GM12874 (cell line): ENCODE measurements at regions not wholly inside any gene's neighbourhood (a gene's known extent, or its start where the extent isn't known, plus 50 kb on each side); places are given as distances from the start of the nearest gene placed in this dataset.

Source experiments
- CTCF ChIP-seq: IDR thresholded peaks from 2 replicates; pipeline ENCODE4 v1.5.1; 2011; ENCODE audit warnings: low read depth, mild to moderate bottlenecking, control low read depth, low read length, moderate library complexity; ENCODE audit not compliant: insufficient read depth

GRCh38 chr10:2223548-2224320 lies 486.4 kb upstream of the ADARB2 start:
- TF ChIP-seq CTCF: no peak

- TF ChIP-seq CTCF: no peak
Observed at GRCh38 chr10:2222631-2223030, 485.3 kb upstream of the ADARB2 start.

- no peak for TF ChIP-seq CTCF
Observed at GRCh38 chr10:2214805-2215204, 477.5 kb upstream of the ADARB2 start.

- TF ChIP-seq CTCF: no peak
Observed at GRCh38 chr10:2214092-2214491, 476.8 kb upstream of the ADARB2 start.

GRCh38 chr10:2212244-2212834 lies 475.0 kb upstream of the ADARB2 start:
- TF ChIP-seq CTCF: no peak

GRCh38 chr10:2210088-2210487 lies 472.8 kb upstream of the ADARB2 start:
- TF ChIP-seq CTCF: no peak

- TF ChIP-seq CTCF: no peak
Observed at GRCh38 chr10:2208106-2208505, 470.8 kb upstream of the ADARB2 start.
